ENCODE measurements at regions not wholly inside any gene's neighbourhood (a gene's known extent, or its start where the extent isn't known, plus 50 kb on each side); places are given as distances from the start of the nearest gene placed in this dataset.
"Not testable (repeated sequence)": the region's sequence is repeated elsewhere in the genome, so short reads cannot be mapped to it uniquely, and the experiment has no call there.

DNA sequence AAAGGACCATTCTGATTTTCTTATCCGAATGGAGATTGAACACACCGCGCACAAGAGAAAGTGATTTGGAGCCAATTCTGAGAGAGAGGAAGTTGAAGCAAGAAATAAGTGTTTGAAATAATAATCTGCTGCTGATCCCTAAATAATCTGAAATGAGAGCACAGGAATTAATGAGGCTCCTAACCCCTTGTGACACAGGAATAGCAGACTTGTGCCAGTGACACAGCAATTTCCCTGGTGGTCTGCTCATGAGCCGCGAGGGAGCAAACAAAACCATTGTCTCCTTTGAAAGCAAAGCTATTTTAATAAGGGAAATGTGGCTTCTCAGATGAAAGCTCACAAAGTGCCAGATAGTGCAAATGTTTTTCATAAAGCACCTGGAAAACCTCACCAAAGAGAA is 936.1 kb upstream of the WWC1 start:
- no peak for DNase-seq

DNA sequence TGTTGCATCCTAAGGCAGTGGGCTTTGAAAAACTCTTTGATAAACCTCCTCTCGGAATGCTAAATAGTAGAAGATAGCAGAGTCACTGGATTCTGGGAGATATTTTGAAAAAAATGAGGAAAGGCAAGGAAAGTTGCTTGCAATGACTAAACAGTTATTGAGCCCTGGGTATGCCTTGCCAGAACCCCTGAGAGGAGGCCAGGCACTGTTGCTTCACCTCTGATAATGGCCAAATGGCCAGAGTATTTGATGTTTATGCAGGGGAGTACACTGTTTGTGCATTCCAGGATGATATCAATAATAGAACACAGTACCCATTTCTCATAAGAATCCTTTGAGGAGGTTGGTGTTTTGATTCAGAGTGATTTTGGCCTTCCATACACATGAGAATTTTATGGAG is 935.1 kb upstream of the WWC1 start:
- DNase-seq, result no peak

DNA sequence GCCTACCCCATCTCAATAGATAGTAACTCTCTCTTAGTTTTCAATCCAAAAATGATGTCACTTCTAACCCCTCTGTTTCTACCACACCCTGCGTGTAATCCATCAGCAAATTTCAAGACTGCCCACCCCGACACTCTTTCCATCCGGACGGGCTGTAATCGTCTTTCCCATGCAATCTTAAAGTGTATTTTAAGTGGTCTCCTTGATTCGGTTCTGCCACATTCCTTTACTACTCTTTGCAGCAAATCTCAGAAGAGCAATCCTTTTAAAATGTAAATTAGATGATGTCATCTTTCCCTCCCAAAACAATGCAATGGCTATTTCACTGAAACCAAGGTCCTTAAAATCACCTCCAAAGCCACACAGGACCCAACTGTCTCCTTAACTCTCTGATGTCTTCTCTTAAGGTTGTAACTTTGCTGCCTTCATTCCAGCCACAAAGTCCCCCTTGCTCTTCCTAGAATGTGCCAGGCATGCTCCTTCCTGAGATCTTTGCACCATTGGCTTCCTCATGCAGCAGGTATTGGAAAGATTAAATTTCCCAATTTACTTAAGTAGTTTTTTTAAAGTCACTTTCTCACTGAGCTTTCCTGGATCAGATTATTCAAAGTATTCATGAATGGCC is 932.5 kb upstream of the WWC1 start:
- no peak for DNase-seq

DNA sequence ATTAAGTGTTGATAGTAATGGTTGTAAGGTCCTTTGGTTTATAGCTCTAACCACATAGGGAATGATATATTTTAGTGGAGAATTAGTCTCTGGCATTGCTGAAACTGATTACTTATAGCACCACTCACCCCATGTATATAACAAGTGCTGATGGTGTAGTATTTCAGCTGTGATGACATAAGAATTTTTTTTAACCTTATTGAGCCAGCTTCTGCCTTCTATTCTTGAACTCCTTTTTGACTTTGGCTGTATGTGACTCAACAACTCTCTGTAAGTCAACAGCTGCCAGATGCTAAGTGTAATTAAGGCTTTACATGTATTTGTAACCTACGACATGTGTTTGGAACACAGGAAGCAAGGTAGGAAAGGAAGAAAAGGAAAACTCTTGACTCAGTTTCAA is 929.6 kb upstream of the WWC1 start:
- no peak for DNase-seq

DNA sequence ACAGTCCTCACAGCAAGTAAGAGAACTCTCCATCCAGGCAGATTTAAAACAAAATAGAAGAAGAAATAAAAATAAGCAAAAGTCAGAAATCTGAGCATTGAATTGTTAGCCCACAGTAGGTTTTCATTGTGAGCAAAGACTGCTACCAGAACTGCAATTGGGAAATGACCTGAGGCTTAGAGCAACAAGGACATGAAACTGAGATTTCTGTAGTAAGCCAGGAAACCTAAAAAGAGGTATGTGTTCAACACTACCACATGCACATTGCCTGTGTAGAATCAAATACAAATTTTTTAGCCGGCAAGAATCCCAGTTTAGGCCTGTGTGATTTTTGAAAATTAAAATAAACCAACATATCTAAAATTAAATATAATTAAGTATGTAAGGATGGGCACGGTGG is 928.4 kb upstream of the WWC1 start:
- no peak for DNase-seq

DNA sequence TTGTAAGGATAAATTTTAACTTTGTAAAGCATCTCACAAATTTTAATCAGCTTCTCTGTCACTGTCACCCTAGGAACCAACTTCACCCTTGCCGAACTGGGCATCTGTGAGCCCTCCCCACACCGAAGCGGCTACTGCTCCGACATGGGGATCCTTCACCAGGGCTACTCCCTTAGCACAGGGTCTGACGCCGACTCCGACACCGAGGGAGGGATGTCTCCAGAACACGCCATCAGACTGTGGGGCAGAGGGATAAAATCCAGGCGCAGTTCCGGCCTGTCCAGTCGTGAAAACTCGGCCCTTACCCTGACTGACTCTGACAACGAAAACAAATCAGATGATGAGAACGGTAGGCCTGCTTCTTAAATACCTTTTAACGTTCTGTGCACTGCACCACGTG is 916.3 kb upstream of the WWC1 start:
- DNase-seq, result no peak

DNA sequence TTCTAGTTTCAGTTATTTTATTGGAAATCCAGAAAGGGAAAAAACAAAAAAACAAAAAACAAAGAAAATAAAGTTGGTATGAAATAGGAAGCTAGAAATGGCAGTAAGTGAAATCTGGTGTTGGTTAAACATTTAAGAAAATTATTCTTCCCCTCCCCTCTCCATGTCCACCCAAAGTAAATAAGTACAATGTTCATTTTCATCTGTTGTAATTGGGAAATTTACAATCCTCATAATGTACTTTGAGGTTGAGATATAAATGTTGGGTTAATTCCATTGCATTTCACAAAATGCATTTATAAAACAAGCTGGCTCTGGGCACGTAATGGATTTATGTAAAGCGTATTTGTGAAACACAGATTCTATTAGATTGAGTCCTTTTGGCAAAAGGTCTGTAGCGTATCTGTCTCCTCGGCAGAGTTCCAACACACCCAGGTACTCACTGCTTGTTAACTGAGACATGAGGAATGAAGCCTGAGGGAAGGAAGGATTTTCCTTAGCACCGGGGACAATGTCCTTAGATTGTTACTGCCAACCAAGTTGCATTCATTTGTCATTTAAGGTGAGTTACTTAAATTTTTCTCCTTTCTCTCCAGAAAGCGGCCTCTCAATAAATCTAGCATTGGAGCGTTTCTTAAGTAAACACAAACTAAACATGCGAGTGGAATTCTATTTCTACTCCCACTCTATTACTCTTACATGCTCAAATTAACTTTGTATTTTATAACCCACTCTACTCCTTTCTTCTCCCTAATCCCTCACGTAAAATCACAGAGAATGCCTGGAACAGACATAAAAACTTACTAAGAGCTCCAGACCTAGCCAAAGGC is 912.3 kb upstream of the WWC1 start:
- no peak for DNase-seq

DNA sequence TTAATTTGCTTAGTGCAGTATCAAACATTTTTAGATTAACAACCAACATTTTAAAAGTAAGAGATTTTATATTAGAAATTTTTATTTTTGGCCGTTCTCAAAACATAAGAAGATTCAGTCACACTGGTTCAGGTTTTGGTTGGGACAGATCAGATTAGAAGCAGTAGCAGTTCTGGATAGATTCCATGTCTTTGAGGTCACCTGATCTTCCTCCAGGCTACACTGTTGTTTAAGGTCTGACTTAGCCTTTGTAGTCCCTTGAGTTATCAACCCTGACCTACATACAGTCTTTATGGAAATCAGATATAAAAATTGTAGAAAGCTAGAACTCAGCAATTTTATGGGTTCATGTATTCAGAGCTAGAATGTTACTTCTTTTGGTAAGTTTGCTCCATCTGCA is 910.0 kb upstream of the WWC1 start:
- DNase-seq, result no peak

DNA sequence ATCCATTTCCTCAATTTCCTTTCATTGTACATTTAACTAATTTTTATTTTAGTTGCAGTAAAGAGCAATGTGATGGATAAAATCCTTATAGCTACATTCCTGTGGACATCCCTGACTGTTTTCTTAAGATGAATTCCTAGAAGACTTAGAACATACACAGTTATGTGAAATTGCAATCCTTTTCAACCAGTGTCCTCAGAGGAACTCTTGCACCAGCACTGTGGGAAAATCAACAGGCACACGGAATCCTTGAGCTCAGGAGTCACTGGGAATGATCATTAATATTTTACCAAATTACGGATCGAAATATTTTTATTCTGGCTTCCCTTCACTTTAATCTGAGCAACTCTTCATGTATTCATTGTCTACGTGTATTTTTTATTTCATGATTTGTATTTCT is 901.9 kb upstream of the WWC1 start:
- DNase-seq, result no peak

DNA sequence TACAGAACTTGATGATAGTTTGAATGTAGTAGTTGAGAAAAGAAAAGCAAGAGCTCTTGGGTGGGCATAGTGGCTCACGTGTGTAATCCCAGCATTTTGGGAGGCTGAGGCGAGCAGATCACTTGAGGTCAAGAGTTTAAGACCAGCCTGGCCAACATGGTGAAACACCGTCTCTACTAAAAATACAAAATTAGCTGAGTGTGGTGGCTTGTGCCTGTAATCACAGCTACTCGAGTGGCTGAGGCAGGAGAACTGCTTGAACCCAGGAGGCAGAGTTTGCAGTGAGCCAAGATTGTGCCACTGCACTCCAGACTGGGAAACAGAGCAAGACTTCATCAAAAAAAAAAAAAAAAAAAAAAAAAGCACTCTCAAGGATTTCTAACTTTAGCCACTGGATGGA is 900.2 kb upstream of the WWC1 start:
- not testable (repeated sequence) for DNase-seq

DNA sequence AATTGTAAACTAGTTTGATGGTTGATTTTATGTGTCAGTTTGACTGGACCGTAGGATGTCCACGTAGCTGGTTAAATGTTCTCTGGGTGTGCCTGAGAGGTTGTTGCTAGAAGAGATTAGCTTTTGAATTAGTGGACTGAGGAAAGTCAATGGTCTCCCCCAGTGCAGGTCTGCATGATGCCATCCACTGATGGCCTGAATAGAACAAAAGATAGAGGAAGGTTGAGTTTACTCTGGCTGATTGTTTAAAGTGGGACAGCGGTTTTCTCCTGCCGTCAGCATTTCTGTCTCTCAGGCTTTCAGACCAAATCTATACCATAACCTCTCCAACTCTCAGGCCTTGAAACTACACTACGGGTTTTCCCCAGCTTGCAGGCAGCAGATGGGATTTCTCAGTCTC is 899.2 kb upstream of the WWC1 start:
- DNase-seq, result no peak

DNA sequence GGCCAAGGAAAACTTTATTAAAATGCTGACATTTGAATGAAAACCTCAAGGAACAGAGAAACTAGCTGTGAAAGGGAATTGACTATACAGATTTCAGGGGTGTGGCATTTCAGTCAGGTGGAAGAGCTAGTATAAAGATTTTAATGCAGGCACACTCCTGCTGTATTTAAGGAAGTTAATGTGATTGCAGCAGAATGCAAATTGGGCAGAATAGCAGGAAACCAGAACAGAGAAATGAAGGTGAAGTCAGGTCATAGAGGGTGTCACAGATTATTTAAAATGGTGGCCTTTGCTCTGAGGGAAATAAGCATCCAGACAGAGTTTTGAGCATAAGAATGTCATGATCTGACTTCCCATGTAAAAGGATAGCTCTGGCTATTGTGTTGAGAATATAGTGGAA is 898.1 kb upstream of the WWC1 start:
- DNase-seq, result no peak

DNA sequence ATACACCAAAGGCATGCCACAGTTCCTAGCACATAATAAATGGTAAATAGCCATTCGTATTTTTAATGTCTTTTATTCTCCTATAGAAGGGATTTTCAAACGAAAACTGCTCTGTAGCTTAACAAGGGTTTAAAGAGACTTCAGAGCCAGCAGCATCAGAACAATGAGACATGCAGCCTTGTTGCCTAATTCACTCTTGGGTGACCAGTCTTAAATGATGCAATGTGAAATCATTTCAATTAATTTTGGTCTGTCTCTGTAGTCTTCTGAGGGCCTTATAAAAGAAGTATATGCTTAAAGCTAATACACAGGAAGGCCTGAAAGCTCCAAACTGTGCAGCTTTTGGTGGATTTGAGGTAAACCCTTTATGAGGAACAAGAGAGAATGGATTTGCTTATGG is 888.8 kb upstream of the WWC1 start:
- DNase-seq, result no peak

DNA sequence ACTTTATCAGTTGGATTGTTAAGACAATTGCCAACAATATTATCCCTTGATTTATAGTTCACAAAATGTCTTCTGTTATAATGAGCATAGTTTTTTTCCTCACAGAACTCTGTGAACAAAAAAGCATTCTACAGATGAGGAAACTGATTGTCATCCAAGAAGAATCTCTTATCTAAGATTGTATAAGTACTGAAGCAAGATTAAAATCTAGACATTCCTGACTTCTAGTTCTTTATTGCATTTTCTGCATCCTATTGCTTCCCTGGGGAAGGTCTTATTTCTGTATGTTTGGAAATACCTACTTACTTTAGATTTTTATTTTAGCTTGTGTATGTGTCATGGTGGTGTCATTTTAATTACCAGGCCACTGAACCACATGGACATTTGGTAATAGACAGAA is 884.9 kb upstream of the WWC1 start:
- no peak for DNase-seq

DNA sequence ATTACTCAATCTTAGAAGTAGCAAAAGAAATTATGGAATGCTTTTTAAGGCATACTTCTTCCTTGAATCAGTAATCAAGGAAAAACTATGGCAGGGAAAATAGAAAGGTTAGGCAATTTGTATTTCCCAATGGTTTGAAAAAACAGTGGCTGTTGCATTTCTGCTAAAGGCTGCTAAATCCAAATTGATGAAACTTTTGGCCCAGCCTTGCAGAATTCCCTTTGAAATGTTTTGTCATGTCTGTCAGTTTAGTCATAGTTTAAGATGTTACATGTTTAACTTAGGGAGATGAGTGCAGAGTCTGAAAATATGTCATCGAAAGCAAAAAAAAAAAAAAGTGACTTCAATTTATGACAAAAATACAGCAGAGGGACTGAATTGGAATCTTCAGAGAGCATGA is 878.9 kb upstream of the WWC1 start:
- DNase-seq, result no peak

DNA sequence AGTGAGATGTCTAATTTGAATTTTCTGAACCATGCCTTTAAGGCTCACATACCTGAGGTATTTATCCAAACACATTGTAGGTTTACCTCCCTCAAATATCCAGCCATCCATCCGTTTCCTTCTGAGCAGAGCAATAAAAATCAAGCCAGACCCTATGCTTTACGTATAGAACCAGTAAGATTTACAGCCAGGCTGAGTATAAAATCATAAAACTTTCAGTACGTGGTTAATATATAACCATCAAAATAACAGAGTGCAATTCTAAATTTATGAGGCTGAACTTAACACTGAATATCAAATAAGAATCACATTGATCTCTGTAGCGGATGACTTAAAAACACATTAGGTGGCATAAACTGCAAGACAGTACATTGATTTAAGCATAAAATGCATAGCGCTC is 877.9 kb upstream of the WWC1 start:
- DNase-seq, result no peak

DNA sequence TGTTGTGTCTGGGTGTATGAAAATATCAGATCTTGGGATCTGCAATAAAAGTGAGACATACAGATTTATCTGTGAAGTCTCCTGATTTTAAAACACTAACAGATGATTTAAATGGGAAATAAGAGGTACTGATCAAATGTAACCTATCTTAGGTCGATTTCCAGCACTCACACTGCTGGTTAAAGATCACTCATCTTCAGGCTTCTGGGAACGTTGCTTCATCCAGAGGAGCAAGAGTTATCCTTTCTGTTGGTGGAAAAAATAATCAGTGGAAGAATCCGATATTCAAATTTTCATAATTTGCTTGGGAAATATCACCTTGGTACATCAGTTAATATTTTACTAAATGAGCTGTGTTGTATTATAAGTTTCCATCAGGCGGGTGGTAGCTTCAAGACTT is 876.8 kb upstream of the WWC1 start:
- DNase-seq, result no peak

DNA sequence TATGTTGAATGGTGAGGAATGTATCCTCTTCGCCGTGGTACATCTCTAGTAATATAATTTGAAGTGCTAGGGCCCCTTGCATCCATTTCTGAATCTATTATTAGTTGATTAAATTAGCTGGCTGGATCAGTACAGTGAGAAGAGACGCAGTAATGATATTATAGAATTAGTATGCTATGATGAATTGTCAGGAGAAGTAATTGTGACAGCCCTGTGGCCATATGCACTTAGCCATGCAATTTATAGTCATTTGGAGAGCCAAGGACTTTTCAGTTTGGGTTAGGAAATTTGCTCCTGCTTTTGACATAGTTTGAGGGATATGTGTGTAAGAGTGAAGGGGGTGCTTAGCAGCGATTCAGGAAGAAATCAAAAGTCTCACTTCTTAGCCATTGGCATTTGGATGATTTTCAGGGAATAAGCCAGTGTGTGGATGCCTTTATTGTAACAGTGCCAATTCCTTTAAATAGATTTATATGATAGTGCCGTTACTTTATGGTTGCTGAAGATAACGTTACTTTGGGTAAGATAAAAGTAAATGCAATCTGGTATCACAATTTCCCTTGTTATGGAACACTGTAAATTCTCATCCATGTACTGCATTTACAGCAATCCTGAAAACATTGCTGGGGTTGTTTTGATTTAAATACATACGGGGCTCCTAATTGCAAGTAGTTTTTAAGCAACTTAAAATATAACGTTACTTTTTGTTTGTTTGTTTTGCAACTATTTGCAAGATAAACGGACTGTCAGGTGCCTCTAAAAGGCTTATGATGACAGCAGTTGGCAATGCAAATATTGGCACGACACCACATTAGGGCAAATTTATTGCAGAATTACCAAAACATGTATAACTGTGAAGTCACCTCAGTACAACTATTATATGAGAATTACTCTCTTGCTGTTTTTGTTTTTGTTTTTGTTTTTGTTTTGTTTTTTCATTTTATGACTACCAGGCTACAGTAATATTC is 875.4 kb upstream of the WWC1 start:
- DNase-seq, result no peak

DNA sequence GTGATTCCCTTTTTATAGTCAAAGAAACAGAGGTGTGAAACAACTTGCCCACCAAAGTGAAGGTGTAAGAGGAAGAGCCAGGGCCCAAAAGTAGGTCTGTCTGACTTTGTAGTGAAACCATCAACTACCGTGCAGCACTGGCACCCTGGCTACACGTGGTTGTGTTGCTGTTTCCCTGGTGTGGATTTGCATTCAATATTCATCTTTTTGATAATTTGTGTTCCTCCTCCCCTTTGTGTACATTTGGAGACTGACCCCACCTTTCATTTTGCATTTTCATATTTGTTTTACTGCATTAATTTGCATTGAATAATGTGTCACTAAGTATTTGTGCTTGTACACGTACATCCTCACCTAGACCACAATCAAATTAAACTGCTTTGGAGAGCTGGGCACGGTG is 873.8 kb upstream of the WWC1 start:
- DNase-seq, result no peak

DNA sequence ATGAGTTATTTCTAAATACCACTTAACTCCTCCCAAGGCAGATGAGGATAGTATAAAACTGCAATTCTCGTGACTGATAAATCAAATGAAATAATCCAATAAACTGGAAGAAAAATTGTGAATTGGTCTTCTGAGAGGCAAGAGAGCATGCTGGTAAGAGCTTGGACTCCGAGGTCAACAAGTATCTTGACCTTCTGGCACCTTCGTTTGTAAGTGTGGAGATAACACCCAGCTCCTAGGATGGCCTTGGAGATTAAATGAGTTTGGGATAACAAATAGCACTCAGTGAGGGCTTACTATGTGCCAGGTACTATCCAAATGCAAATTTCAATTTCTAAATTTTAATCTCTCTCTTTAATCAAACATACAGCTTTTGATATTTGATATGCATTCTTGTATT is 866.3 kb upstream of the WWC1 start:
- DNase-seq, result no peak

DNA sequence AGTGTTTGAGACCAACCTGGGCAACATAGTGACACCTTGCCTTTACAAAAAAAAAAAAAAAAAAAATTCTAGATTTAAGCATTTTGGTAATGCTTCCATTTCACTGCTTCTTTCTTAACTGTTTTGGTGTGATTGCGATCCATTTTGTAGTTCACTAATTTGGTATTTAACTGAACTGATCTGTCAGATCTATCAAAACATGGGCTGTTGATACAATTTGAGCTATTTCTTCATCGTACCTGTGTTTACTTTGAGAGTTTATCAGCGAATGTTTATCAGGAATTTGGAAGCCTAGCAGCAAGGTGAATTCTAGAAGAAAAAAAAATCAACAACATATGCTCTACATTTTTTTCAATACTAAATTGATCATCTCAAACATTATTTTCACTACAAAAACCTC is 864.9 kb upstream of the WWC1 start:
- DNase-seq, result no peak

DNA sequence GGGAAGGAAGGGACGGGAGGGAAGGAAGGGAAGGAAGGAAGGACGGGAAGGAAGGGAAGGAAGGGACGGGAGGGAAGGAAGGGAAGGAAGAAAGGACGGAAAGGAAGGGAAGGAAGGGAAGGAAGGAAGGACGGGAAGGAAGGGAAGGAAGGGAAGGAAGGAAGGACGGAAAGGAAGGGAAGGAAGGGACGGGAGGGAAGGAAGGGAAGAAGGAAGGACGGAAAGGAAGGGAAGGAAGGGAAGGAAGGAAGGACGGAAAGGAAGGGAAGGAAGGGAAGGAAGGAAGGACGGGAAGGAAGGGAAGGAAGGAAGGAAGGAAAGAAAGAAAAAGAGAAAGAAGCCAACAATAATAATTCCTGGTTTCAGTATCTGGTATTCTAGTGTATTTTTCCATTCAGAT is 863.8 kb upstream of the WWC1 start:
- DNase-seq, result not testable (repeated sequence)

DNA sequence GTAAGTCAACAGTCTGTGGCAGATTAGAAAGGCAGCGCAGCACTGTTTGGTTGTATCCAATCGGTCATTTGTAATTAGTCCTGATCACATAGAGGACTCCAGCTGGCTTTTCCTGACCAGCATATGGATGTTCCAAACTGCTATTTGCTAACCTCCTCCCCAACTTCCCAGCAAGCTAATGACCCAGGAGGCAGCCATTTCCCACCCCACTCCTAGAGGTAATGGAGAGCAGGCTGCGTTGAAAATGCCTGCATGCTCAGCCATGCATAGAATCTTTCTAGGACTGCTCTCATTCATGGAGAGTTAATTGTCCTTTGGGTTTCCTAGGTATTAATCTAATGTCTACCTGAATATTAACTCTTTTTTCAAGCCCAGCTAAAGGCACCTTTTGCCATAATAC is 850.6 kb upstream of the WWC1 start:
- DNase-seq, result no peak

DNA sequence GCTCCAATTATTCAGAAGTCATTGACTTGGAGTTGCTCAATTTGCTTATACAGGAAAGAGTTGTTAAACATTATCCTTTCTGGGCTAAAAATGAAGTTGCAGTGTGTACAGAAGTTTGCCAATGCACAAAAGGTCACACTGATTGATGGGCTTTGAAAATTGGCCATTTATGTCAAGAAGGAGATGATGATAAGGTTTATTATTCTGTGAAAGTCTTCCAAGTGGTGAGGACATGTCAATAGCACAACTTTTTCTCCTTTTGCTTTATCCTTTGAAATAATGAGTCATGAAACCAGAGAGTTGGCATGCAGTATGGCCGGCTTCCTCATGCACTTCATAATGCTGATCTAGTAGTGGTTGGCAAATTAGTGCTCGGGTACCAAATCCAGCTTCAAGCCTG is 848.5 kb upstream of the WWC1 start:
- no peak for DNase-seq

All from T-helper 2 cell (primary cell).